OCI-LY7 (cell line): ENCODE measurements at regions not wholly inside any gene's neighbourhood (a gene's known extent, or its start where the extent isn't known, plus 50 kb on each side); places are given as distances from the start of the nearest gene placed in this dataset.

Experiments
- BruUV-seq: library from RNA; stranded (reverse); fragments of 400-500 nt; replicated peaks from 2 replicates; lab custom pipeline; 2021; lab: Mats Ljungman, UMichigan
- CTCF ChIA-PET: fragments of 300-600 bp; sonication (Branson Sonifier 250); formaldehyde crosslinking; loops from one replicate; lab custom pipeline; 2022; ENCODE audit warnings: antibody characterized with exemption; ENCODE audit not compliant: unreplicated experiment; lab: Charles Lee
- POLR2A ChIA-PET: fragments of 300-600 bp; sonication (Branson Sonifier 250); formaldehyde crosslinking; loops from one replicate; lab custom pipeline; 2022; ENCODE audit warnings: antibody characterized with exemption; lab: Charles Lee
- DNase-seq: peaks from one replicate; pipeline ENCODE4 v3.0.0-alpha.2; 2015; ENCODE audit warnings: low spot score
- H2AFZ ChIP-seq: fragments of 200-600 bp; sonication (generic), shearing (Covaris generic); 2 replicates; pipeline ENCODE4 v1.6.1; 2014; ENCODE audit warnings: mild to moderate bottlenecking, antibody characterized with exemption, low read length, moderate library complexity
- H3K27ac ChIP-seq: fragments of 200-600 bp; sonication (generic); 2 replicates; pipeline ENCODE4 v1.5.1; 2014; ENCODE audit warnings: mixed run types, low read depth, mild to moderate bottlenecking, moderate library complexity, low read length, inconsistent platforms; ENCODE audit not compliant: poor library complexity, severe bottlenecking
- H3K36me3 ChIP-seq: fragments of 200-600 bp; sonication (generic); 2 replicates; pipeline ENCODE4 v1.6.1; 2014; ENCODE audit warnings: mild to moderate bottlenecking, antibody characterized with exemption, low read length, moderate library complexity, mixed read lengths; ENCODE audit not compliant: insufficient read depth
- H3K4me1 ChIP-seq: fragments of 200-600 bp; sonication (generic); 2 replicates; pipeline ENCODE4 v1.5.1; 2014; ENCODE audit warnings: mild to moderate bottlenecking, low read length; ENCODE audit not compliant: insufficient read depth, poor library complexity, severe bottlenecking
- H3K4me2 ChIP-seq: fragments of 200-600 bp; sonication (generic); 2 replicates; pipeline ENCODE4 v1.6.1; 2014; ENCODE audit warnings: mild to moderate bottlenecking, low read length
- H3K4me3 ChIP-seq: fragments of 200-600 bp; sonication (generic); 2 replicates; pipeline ENCODE4 v1.5.1; 2014; ENCODE audit warnings: mild to moderate bottlenecking, low read depth, low read length; ENCODE audit not compliant: poor library complexity, severe bottlenecking
- H3K79me2 ChIP-seq: fragments of 200-600 bp; sonication (generic); 2 replicates; pipeline ENCODE4 v1.6.1; 2016; ENCODE audit warnings: low read depth, mild to moderate bottlenecking, low read length, moderate library complexity, mixed read lengths; ENCODE audit not compliant: insufficient read depth
- H3K9me2 ChIP-seq: fragments of 200-600 bp; sonication (generic); 2 replicates; pipeline ENCODE4 v1.6.1; 2016; ENCODE audit warnings: mild to moderate bottlenecking, low read length, mixed read lengths; ENCODE audit not compliant: insufficient read depth
- H3K9me3 ChIP-seq: fragments of 200-600 bp; sonication (generic); 2 replicates; pipeline ENCODE4 v1.6.1; 2014; ENCODE audit warnings: mild to moderate bottlenecking, mixed run types, low read length, mixed read lengths
- H4K20me1 ChIP-seq: fragments of 200-600 bp; sonication (generic); 2 replicates; pipeline ENCODE4 v1.6.1; 2014; ENCODE audit warnings: mild to moderate bottlenecking, antibody characterized with exemption, low read length, moderate library complexity, mixed read lengths; ENCODE audit not compliant: insufficient read depth
- EZH2phosphoT487 ChIP-seq: fragments of 200-600 bp; sonication (generic); IDR thresholded peaks from 2 replicates; pipeline ENCODE4 v1.6.1; 2018; ENCODE audit warnings: low read depth, borderline replicate concordance, mild to moderate bottlenecking, mixed run types, antibody characterized with exemption, low read length, moderate library complexity, mixed read lengths
- intact Hi-C: fragments of 100-400 bp; cut with micrococcal nuclease; formaldehyde crosslinking; loops from one replicate; pipeline ENCODE4 v1.10.0; 2022; ENCODE audit not compliant: unreplicated experiment
- TF ChIP-seq, protein P1 (sequence below): fragments of 200-600 bp; sonication (generic); conservative IDR thresholded peaks from 2 replicates; pipeline ENCODE4 v1.5.1; 2014; ENCODE audit warnings: mild to moderate bottlenecking, antibody characterized with exemption, low read length, moderate library complexity, mixed read lengths

DNA sequence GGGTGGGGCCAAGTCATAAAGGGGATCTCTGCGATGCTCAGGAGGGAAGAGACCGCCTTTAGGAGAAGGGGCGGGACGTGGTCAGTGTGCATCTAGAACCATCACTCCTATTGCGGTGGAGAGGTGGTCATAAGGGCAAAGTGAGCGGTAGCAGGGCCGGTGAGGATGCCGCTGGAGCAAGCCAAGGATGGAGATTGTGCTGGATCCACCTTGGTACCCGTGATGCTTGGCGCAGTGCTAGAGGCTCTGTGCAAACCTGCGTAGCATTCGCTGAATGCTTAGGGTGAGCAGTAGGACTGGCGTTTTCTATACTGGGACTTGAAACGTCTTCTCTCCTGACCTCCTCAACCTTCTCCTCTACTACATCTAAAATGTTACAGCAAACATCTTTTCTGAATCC is 294.2 kb downstream of the FGF9 start:
- no peaks in the 10 kb centered on the region for H4K20me1 ChIP-seq
- TF ChIP-seq EZH2phosphoT487, result no peak
- TF ChIP-seq, protein P1, sequence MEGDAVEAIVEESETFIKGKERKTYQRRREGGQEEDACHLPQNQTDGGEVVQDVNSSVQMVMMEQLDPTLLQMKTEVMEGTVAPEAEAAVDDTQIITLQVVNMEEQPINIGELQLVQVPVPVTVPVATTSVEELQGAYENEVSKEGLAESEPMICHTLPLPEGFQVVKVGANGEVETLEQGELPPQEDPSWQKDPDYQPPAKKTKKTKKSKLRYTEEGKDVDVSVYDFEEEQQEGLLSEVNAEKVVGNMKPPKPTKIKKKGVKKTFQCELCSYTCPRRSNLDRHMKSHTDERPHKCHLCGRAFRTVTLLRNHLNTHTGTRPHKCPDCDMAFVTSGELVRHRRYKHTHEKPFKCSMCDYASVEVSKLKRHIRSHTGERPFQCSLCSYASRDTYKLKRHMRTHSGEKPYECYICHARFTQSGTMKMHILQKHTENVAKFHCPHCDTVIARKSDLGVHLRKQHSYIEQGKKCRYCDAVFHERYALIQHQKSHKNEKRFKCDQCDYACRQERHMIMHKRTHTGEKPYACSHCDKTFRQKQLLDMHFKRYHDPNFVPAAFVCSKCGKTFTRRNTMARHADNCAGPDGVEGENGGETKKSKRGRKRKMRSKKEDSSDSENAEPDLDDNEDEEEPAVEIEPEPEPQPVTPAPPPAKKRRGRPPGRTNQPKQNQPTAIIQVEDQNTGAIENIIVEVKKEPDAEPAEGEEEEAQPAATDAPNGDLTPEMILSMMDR, result no peak
- CTCF ChIA-PET, result no interaction called here
- H3K36me3 ChIP-seq, result no peaks in the 10 kb centered on the region
- H3K4me1 ChIP-seq, result no peaks in the 10 kb centered on the region
- H3K4me3 ChIP-seq, result no peak overlapping the region
- H3K9me2 ChIP-seq, result no peaks in the 10 kb centered on the region
- intact Hi-C loops, result no loop called here
- no peak overlapping the region for H2AFZ ChIP-seq
- POLR2A ChIA-PET, result no interaction called here
- no peak overlapping the region for H3K27ac ChIP-seq
- no peak for DNase-seq
- H3K4me2 ChIP-seq, result no peak overlapping the region
- H3K9me3 ChIP-seq, result no peaks in the 10 kb centered on the region
- H3K79me2 ChIP-seq, result no peaks in the 10 kb centered on the region
- BruUV-seq, result no TSS peak

DNA sequence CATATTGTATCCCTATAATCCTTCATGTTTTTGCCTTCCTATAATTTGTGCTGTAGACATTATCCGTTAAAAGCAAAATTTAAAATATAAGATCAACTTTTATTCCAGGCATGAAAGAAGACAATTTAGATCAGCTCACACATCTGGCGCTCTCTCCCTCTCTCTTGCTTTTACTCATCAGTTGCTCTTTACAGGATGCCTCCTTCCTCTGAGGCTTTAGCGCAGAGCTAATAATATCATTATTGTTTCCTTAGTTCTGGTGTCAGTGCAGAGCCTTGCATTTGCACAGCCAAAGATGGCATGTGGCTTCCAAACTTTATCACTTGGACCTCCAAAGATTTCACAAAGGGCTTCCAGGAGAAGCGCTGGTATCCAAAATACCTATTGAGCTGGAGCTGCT is 295.1 kb downstream of the FGF9 start:
- no TSS peak for BruUV-seq

GRCh38 chr13:21967871-21968270 is 297.0 kb downstream of the FGF9 start:
- H3K27ac ChIP-seq, result no peak overlapping the region
- DNase-seq, result no peak
- H3K79me2 ChIP-seq, result no peaks in the 10 kb centered on the region
- H3K36me3 ChIP-seq, result no peaks in the 10 kb centered on the region
- BruUV-seq, result no TSS peak
- ChIA-PET CTCF (no interaction called here), POLR2A (interaction anchor here (0.6 kb wide), 1 partner anchor 60 kb away, joined by 3 read pairs; no protein-coding TSS in a partner anchor)
- no peak overlapping the region for H3K4me2 ChIP-seq
- no peaks in the 10 kb centered on the region for H4K20me1 ChIP-seq
- no peaks in the 10 kb centered on the region for H3K9me3 ChIP-seq
- intact Hi-C loops, result no loop called here
- no peak for TF ChIP-seq EZH2phosphoT487
- TF ChIP-seq, protein P1, result no peak
- H3K4me1 ChIP-seq, result no peaks in the 10 kb centered on the region
- no peak overlapping the region for H3K4me3 ChIP-seq
- H2AFZ ChIP-seq, result no peak overlapping the region
- no peaks in the 10 kb centered on the region for H3K9me2 ChIP-seq

More for the DNA sequence above, 295.1 kb downstream of the FGF9 start:
- Histone ChIP-seq H3K36me3 (no peaks in the 10 kb centered on the region), H3K4me2 (no peak overlapping the region), H3K4me3 (no peak overlapping the region), H3K27ac (no peak overlapping the region), H4K20me1 (no peaks in the 10 kb centered on the region), H3K9me3 (no peaks in the 10 kb centered on the region), H3K9me2 (no peaks in the 10 kb centered on the region), H2AFZ (no peak overlapping the region), H3K79me2 (no peaks in the 10 kb centered on the region), H3K4me1 (no peaks in the 10 kb centered on the region)
- TF ChIP-seq EZH2phosphoT487, result no peak
- TF ChIP-seq, protein P1, result no peak
- POLR2A ChIA-PET, result no interaction called here
- intact Hi-C loops, result no loop called here
- CTCF ChIA-PET, result no interaction called here
- DNase-seq, result no peak
